NCI-H2227 (cell line): ENCODE measurements at regions not wholly inside any gene's neighbourhood (a gene's known extent, or its start where the extent isn't known, plus 50 kb on each side); places are given as distances from the start of the nearest gene placed in this dataset.
A peak's percentile ranks its signal among the peaks of the same experiment; 100 is the strongest.
"Not testable (repeated sequence)": the region's sequence is repeated elsewhere in the genome, so short reads cannot be mapped to it uniquely, and the experiment has no call there.

Source experiments
- DNase-seq: peaks from one replicate; lab custom pipeline; 2025; ENCODE audit not compliant: unreplicated experiment; lab: John Stamatoyannopoulos, UW

DNA sequence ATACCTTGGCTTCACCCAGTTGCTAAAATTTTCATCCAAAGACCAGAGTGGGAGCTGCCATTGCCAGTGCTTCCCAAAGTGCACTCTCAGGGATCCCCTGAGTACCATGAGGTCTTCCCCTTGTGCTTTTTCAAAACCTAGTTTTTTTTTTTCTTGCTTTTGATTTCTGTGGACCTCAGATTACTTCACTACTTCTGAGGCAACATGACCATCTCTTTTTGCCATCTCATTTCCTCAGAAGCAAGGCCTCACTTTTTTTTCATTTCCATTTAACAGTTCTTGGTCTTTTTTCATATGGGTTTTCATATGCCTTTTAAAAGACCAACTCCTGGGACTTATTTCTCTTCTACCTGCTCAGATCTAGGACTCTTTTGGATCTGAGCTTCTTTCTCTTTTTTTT lies 64.1 kb upstream of the MMS22L start:
- DNase-seq = no peak

- DNase-seq = no peak
Observed at GRCh38 chr6:97361286-97361685, 78.3 kb upstream of the MMS22L start.

DNA sequence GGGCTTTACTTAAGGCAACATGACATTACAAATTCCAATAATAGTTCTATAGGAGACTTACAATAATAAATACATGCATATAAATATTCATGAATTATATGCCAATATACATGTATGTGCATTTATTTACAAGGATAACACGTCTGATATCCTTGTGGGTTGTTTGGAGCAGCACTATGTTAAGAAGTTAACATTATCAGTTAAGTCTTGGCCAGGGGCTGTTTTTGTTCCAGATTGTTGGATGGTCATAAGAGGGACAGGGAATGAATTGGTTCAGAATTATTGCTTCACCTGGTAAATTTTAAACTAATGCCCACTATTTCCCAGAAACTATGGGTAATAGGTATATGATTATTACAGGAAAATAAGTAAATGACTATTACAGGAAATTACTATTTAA lies 81.3 kb upstream of the MMS22L start:
- DNase-seq = no peak

DNA sequence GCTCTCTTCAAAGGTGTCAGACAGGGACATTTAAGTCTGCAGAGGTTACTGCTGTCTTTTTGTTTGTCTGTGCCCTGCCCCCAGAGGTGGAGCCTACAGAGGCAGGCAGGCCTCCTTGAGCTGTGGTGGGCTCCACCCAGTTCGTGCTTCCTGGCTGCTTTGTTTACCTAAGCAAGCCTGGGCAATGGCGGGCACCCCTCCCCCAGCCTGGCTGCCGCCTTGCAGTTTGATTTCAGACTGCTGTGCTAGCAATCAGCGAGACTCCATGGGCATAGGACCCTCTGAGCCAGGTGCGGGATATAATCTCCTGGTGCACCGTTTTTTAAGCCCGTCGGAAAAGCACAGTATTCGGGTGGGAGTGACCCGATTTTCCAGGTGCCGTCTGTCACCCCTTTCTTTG lies 99.1 kb upstream of the MMS22L start:
- DNase-seq = not testable (repeated sequence)

GRCh38 chr6:97392735-97393134 lies 109.7 kb upstream of the MMS22L start:
- no peak for DNase-seq

DNA sequence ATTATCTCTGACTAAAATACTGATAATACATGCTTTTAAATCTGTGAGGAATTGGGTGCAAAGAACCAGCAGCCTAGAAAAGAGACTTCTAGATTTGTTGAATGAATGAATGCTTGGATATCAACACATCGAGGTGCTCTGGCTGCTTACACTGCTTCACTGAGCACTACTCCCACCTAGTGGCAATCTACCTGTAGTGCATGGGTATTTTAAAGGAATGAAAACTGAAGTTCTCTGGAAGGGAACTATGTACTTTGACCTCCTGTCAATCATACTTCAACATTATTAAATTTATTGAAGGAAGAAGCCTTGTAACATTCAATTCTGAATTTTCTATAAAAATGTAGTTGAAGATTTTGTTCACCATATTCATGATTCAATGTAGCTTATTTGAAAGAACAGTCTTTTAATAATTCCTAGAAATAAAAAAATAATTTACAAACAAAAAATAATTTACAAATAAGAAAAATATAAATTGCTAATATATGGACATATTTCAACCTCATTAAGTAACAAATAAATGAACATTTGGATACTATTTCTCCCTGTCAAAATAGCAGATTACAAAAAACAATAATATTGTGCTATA lies 111.2 kb upstream of the MMS22L start:
- DNase-seq = peak; percentile 39

GRCh38 chr6:97396880-97397279 lies 113.9 kb upstream of the MMS22L start:
- no peak for DNase-seq

GRCh38 chr6:97399208-97399607 lies 116.2 kb upstream of the MMS22L start:
- DNase-seq = no peak

- DNase-seq = no peak
Observed at GRCh38 chr6:97401533-97401932, 118.5 kb upstream of the MMS22L start.

GRCh38 chr6:97405818-97406409 lies 122.9 kb upstream of the MMS22L start:
- no peak for DNase-seq

GRCh38 chr6:97406633-97407032 lies 123.6 kb upstream of the MMS22L start:
- no peak for DNase-seq

DNA sequence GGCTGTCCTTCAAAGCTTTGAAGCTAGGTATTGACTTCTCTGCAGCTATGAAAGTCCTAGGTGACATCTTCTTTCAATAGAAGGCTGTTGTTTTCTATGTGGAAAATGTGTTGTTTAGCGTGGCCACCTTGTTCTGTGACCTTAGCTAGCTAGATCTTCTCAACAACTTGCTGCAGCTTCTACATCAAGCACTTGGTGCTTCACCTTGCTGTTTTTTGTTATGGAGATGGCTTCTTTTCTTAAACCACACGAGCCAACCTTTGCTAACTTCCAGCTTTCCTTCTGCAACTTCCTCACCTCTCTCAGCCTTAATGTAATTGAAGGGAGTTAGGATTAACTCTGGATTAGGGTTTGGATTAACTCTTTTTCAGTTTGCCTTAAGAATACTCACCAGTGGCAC lies 128.6 kb upstream of the MMS22L start:
- DNase-seq = no peak

GRCh38 chr6:97412511-97412910 lies 129.5 kb upstream of the MMS22L start:
- DNase-seq = no peak

GRCh38 chr6:97422171-97422570 lies 139.2 kb upstream of the MMS22L start:
- no peak for DNase-seq

- DNase-seq = no peak
Observed at GRCh38 chr6:97423190-97423589, 140.2 kb upstream of the MMS22L start.

DNA sequence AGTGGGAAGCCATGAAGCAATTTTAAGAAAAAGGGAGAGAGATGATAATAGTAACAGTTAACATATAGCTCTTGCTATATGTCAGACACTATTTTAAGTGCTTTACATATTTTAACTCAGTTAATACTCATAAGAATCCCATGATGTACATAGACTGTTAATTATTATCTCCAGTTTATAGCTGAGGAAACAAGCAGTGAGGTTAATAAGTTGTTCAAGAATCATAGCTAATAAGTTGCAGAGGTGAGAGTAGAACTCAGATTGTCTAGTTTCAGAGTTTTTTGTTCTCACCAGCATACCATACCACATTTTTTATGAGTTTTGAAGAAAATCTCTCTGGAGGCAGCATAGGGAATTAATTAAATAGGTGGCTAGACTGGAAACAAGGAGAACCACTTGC lies 144.6 kb upstream of the MMS22L start:
- no peak for DNase-seq

DNA sequence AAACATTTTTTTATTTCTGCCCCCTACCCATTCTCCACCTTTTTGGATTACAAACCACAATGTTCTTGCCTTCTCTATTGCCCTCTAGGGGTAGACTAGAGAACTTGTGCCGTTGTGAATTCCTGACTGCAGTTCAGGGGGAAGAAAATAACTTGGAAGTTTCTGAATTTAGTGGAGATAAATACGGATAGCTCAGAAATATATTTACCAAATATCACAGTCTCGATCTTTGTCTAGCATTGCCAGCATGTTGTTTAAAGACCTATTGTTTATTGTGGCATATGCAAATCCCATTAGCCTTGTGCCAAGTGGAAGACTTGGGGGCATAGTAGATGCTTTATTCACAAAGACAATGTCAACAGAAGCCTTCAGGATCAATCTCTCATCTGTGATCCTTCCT lies 154.1 kb upstream of the MMS22L start:
- peak; percentile 22 for DNase-seq

GRCh38 chr6:97438011-97438671 lies 155.1 kb upstream of the MMS22L start:
- no peak for DNase-seq

DNA sequence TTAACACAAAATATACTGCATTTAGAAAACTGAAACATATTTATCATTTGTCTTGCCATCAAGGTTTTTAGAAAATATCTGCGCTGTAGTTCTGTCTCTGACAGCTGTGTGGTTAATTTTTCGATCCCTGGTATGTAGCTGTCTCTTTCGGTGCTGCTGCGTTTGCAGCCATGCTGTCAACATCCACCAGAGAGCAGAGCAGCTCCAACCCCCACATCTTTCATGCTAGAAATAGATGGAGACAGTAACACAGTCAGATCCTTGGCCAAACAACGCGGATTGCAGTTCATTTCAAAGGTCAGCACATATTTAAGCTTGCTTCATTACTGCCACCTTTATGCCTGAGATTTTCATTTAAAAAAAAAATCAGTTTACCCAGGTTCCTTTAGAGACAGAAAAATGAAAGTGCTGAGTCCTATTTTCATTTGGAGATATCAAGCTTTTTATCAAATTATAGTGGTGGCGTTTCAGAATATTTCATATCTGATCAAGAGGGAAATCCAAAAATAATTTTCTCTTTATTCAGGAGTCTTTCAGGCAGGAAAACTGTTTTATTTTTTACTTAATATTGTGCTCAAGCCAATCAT lies 157.7 kb upstream of the MMS22L start:
- peak; percentile 59 for DNase-seq

GRCh38 chr6:97443408-97444080 lies 160.5 kb upstream of the MMS22L start:
- no peak for DNase-seq

DNA sequence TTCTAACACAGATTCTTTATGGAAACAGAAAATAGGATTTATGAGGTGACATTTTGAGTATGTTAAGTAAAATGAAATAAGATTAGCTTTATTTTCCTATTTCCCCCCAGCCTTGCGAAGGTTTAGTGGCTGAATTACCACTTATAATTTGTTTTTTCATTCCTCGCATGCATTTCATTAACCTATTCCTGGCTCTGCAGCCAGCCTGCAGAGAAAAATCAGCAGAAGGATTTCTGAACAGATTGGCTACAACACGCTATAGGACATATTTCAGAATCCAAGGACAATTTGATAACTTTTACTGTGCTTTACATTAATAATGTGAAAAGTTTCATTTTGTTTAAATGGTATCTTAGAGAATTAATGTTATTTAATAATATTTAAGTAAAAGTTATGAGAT lies 162.4 kb upstream of the MMS22L start:
- DNase-seq = no peak

- DNase-seq = no peak
Observed at GRCh38 chr6:97449444-97449966, 166.5 kb upstream of the MMS22L start.
